Fibroblast of skin of right biceps (primary cell): ENCODE measurements at regions not wholly inside any gene's neighbourhood (a gene's known extent, or its start where the extent isn't known, plus 50 kb on each side); places are given as distances from the start of the nearest gene placed in this dataset.
"Not testable (repeated sequence)": the region's sequence is repeated elsewhere in the genome, so short reads cannot be mapped to it uniquely, and the experiment has no call there.

ENCODE experiments used
- DNase-seq: peaks from one replicate; pipeline ENCODE4 v3.0.0-alpha.2; 2013

- DNase-seq: not testable (repeated sequence)
These were observed 1239.5 kb downstream of the OLFM4 start for GRCh38 chr13:54268013-54268695.

- DNase-seq: no peak
These were observed 1258.6 kb downstream of the OLFM4 start for GRCh38 chr13:54287062-54287764.

DNA sequence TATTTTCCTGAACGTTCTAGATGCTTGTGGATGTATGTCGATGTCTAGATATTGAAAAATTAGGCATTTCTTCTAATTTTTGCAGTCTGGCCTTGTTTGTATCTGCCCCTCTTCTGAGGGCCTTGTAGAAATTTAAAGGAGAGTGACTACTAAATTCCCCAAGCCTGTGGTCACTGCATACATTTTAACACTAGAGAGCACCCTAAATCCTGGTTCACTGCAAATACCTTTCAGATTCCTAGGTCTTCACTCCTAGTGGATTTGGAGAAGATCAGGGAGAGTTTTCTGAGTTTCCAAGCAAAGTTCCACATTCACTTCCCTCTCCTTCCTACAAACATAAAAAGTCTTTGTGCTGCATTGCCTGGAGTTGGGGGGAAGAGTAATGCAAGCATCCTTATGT is 1272.5 kb downstream of the OLFM4 start:
- no peak for DNase-seq

GRCh38 chr13:54305377-54305776 is 1276.8 kb downstream of the OLFM4 start:
- DNase-seq: no peak

GRCh38 chr13:54312885-54313284 is 1284.3 kb downstream of the OLFM4 start:
- DNase-seq: no peak

DNA sequence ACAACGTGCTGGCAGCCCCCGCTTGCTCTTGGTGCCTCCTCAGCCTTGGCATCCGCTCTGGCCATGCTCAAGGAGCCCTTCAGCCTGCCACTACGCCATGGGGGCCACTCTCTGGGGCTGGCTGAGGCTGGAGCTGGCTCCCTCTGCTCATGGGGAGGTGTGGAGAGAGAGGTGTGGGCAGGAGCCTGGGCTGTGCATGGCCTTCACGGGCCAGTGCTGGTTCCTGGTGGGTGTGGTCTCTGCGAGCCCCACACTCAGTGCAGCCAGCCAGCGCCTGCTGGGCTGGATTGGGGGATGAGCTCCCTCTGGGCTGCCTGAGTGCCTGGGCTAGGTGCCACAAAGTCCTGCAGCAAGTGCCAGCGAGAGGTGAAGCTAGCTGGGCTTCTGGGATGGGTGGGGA is 1289.1 kb downstream of the OLFM4 start:
- no peak for DNase-seq

GRCh38 chr13:54337540-54337939 is 1308.9 kb downstream of the OLFM4 start:
- no peak for DNase-seq

GRCh38 chr13:54347531-54347930 is 1318.9 kb downstream of the OLFM4 start:
- no peak for DNase-seq

DNA sequence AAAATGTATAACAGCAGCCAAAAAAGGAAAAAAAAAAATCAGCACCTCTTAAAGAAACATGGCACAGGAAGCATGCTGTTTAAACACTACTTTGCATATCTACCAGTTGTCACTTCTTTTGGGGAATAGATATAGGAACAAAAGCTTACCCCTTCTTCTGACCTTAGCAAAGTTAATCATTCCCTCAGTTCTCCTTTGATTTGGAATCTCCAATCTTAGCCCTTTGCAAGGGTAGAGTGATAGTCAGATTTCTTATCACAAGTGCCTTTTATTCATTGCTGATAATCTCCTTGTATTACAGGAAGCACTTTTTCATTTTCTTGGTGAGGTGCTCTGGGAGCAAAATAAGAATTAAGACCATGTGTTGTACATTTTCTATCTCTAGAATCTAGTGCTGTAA is 1327.6 kb downstream of the OLFM4 start:
- no peak for DNase-seq

- DNase-seq: no peak
These were observed 1328.2 kb downstream of the OLFM4 start for GRCh38 chr13:54356849-54357248.

GRCh38 chr13:54357284-54357933 is 1328.8 kb downstream of the OLFM4 start:
- DNase-seq: no peak

DNA sequence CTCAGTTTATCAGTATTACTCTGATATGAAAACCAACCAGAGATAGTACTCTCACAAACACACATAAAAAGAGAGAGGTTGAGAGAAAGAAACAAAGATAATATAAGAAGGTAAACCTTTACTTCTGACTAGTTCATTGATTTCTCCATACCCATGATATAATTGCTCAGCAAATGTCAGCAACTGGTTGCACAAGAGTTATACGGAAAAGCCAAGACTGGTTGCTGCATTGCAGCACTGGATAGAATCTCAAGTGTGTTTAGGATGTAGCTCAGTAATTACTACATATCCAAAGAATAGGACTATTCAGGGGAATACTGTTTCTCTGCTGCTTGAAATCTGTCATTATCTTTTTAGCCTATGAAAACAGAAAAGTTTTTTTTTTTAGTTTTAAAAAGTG is 1332.8 kb downstream of the OLFM4 start:
- no peak for DNase-seq

GRCh38 chr13:54366728-54367127 is 1338.1 kb downstream of the OLFM4 start:
- DNase-seq: no peak

- no peak for DNase-seq
These were observed 1339.1 kb downstream of the OLFM4 start for GRCh38 chr13:54367639-54368271.

GRCh38 chr13:54368387-54368786 is 1339.8 kb downstream of the OLFM4 start:
- no peak for DNase-seq

GRCh38 chr13:54373211-54373610 is 1344.6 kb downstream of the OLFM4 start:
- no peak for DNase-seq

DNA sequence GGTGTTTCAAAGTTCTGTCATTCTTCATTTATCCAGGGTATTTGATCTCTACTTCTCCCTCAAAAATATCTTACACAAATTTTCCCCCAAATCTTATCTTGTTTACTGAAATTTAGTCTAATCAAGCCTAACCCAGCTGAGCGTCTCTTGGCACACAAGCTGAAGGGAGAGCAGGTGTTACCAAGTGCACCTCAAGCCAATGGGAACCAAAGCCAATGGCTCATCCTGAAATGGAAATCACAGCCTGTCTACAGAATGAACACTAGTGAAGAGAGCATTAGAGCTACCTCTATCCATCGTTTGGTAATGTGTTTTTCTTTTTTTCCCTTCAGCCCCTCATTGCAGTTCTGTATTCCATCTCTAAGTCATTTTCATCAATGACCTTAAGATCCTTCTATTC is 1350.8 kb downstream of the OLFM4 start:
- DNase-seq: no peak

GRCh38 chr13:54383604-54384003 is 1355.0 kb downstream of the OLFM4 start:
- DNase-seq: no peak

DNA sequence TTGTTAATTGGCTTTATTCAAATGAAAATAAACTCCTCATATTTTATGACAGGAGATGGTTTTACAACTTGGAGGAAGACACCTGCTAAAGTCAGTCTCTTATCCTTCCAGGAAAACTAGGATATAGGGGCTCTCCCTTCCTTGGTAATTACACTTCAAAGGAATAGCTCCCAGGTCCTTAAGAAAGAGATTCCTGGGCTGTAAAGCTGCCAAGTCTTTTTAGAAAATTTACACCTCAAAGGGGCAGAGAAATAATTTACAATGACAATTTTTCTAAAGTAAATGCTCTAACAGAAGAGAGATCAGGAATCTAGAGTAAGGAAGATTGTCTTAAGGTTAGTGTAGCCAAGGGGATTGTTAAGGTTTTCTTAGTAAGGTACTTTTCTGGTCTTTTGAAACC is 1359.0 kb downstream of the OLFM4 start:
- no peak for DNase-seq

GRCh38 chr13:54390841-54391240 is 1362.2 kb downstream of the OLFM4 start:
- DNase-seq: no peak

GRCh38 chr13:54394085-54394700 is 1365.6 kb downstream of the OLFM4 start:
- no peak for DNase-seq

- DNase-seq: no peak
These were observed 1366.3 kb downstream of the OLFM4 start for GRCh38 chr13:54394908-54395307.

DNA sequence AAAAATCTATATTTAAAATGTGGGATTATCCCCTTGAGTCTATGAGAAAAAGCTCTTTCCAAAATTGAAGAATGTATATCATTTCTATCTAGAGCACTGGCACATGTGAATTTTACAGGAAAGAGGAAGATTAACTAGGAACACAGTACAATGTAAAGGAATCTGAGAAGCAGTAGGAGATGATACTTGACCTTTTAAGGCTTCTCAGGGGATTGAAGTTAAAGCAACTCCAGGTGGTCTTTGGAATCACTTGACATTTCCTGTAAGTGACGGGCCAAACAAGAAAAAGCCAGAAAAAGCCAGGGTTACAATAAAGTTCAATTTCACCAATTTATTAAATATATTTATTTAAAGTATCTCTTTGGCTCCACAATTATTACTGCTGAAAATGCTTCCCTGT is 1373.9 kb downstream of the OLFM4 start:
- DNase-seq: no peak
